SK-N-SH (cell line): ENCODE measurements at regions not wholly inside any gene's neighbourhood (a gene's known extent, or its start where the extent isn't known, plus 50 kb on each side); places are given as distances from the start of the nearest gene placed in this dataset.

ENCODE experiments used
- CTCF ChIA-PET: fragments of 300-600, 350-600 bp; formaldehyde crosslinking; extraction: SDS; loops from one replicate; lab custom pipeline; 2021; lab: Yijun Ruan, JAX
- POLR2A ChIA-PET: fragments of 350-600 bp; sonication (Branson Sonifier 250); formaldehyde crosslinking; extraction: SDS; loops from one replicate; lab custom pipeline; 2020; ENCODE audit warnings: antibody characterized with exemption, inconsistent platforms; lab: Yijun Ruan, JAX
- DNase-seq: peaks from one replicate; pipeline ENCODE4 v3.0.0; 2012
- H2AFZ ChIP-seq: fragments of 200-600 bp; sonication (generic); 2 replicates; pipeline ENCODE4 v1.8.1; 2016; ENCODE audit warnings: antibody characterized with exemption, mild to moderate bottlenecking, low read depth
- H3F3A ChIP-seq: fragments of 200-600 bp; sonication (generic); replicated peaks from 2 replicates; pipeline ENCODE3; 2016; ENCODE audit warnings: antibody characterized with exemption, mild to moderate bottlenecking; ENCODE audit not compliant: insufficient read depth
- H3K27ac ChIP-seq, 2 experiments: fragments of 200-500 bp in 1 of 2; fragments of 200-600 bp in 1 of 2; sonication (Bioruptor generic) in 1 of 2; sonication (generic), shearing (Covaris generic) in 1 of 2; 2 replicates each; pipeline versions ENCODE4 v1.5.1 to v1.6.1; 2014 to 2016; ENCODE audit warnings: low read depth in 2 of 2, inconsistent platforms in 1 of 2, low read length in 1 of 2, mild to moderate bottlenecking in 1 of 2, mixed read lengths in 1 of 2
- H3K27me3 ChIP-seq: fragments of 200-600 bp; sonication (generic), shearing (Covaris generic); 2 replicates; pipeline ENCODE4 v1.6.1; 2016; ENCODE audit warnings: mixed run types; ENCODE audit not compliant: insufficient read depth
- H3K36me3 ChIP-seq, 2 experiments: fragments of 200-500 bp in 1 of 2; fragments of 200-600 bp in 1 of 2; sonication (Bioruptor generic) in 1 of 2; sonication (generic) in 1 of 2; replicated peaks in 1 of 2; 2 replicates each; pipeline versions ENCODE3 to v1.5.1; 2014 to 2016; ENCODE audit warnings: low read length in 1 of 2, mild to moderate bottlenecking in 1 of 2; ENCODE audit not compliant: insufficient read depth in 2 of 2, control insufficient read depth in 1 of 2
- H3K4me1 ChIP-seq, 2 experiments: fragments of 200-500 bp in 1 of 2; fragments of 200-600 bp in 1 of 2; sonication (Bioruptor generic) in 1 of 2; sonication (generic), shearing (Covaris generic) in 1 of 2; 2 replicates each; pipeline versions ENCODE4 v1.5.1 to v1.6.1; 2014 to 2016; ENCODE audit warnings: low read depth in 1 of 2, low read length in 1 of 2, mixed run types in 1 of 2; ENCODE audit not compliant: insufficient read depth in 2 of 2, control insufficient read depth in 1 of 2
- H3K4me2 ChIP-seq: fragments of 200-600 bp; sonication (generic), shearing (Covaris generic); 2 replicates; pipeline ENCODE4 v1.6.1; 2017; ENCODE audit warnings: mixed run types
- H3K4me3 ChIP-seq, 2 experiments: fragments of 200-500 bp in 1 of 2; fragments of 200-600 bp in 1 of 2; sonication (Bioruptor generic) in 1 of 2; sonication (generic), shearing (Covaris generic) in 1 of 2; 2 replicates each; pipeline versions ENCODE4 v1.5.1 to v1.8.1; 2014 to 2016; ENCODE audit warnings: low read depth in 2 of 2, inconsistent platforms in 1 of 2, low read length in 1 of 2, mild to moderate bottlenecking in 1 of 2, mixed read lengths in 1 of 2, moderate library complexity in 1 of 2
- H3K79me2 ChIP-seq: fragments of 200-600 bp; sonication (generic); 2 replicates; pipeline ENCODE4 v1.8.1; 2017; ENCODE audit warnings: mild to moderate bottlenecking; ENCODE audit not compliant: insufficient read depth
- H3K9ac ChIP-seq: fragments of 200-600 bp; sonication (generic); 2 replicates; pipeline ENCODE4 v1.6.1; 2017; ENCODE audit warnings: mixed run types
- H3K9me2 ChIP-seq: fragments of 200-600 bp; sonication (generic); 2 replicates; pipeline ENCODE4 v1.6.1; 2017; ENCODE audit warnings: mixed run types
- H3K9me3 ChIP-seq: fragments of 200-600 bp; sonication (generic); 2 replicates; pipeline ENCODE4 v1.6.1; 2017; ENCODE audit warnings: mixed run types, mild to moderate bottlenecking, moderate library complexity
- H4K20me1 ChIP-seq: fragments of 200-600 bp; sonication (generic); 2 replicates; pipeline ENCODE4 v1.6.1; 2017; ENCODE audit warnings: mild to moderate bottlenecking, mixed run types; ENCODE audit not compliant: insufficient read depth
- CTCF ChIP-seq: fragments of 200-600 bp; sonication (generic); IDR thresholded peaks from 2 replicates; pipeline ENCODE4 v1.6.1; 2017; ENCODE audit warnings: antibody characterized with exemption, mild to moderate bottlenecking, moderate library complexity
- ELF1 ChIP-seq: IDR thresholded peaks from 2 replicates; pipeline ENCODE4 v1.4.0; 2012
- EZH2phosphoT487 ChIP-seq: fragments of 200-600 bp; sonication (generic); IDR thresholded peaks from 2 replicates; pipeline ENCODE4 v1.6.1; 2017; ENCODE audit warnings: low read depth, mixed run types, mild to moderate bottlenecking, antibody characterized with exemption, moderate library complexity, borderline replicate concordance
- MXI1 ChIP-seq: IDR thresholded peaks from 2 replicates; pipeline ENCODE4 v1.6.1; 2012; ENCODE audit warnings: mild to moderate bottlenecking, low read depth, low read length, improper control_type of control experiment
- NFIC ChIP-seq: IDR thresholded peaks from 2 replicates; pipeline ENCODE4 v1.4.0; 2012; ENCODE audit warnings: borderline replicate concordance
- PBX3 ChIP-seq: IDR thresholded peaks from 2 replicates; pipeline ENCODE4; 2012
- POLR2AphosphoS5 ChIP-seq: IDR thresholded peaks from 2 replicates; pipeline ENCODE4 v1.6.1; 2012; ENCODE audit warnings: low read depth, low read length
- RCOR1 ChIP-seq: fragments of 150-350 bp; IDR thresholded peaks from 2 replicates; pipeline ENCODE4 v1.6.1; 2017; ENCODE audit warnings: antibody characterized with exemption, low read length
- RXRA ChIP-seq: IDR thresholded peaks from 2 replicates; pipeline ENCODE4 v1.4.0; 2012; ENCODE audit warnings: low read depth, mild to moderate bottlenecking, borderline replicate concordance
- SIN3A ChIP-seq: IDR thresholded peaks from 2 replicates; pipeline ENCODE4 v1.6.1; 2012; ENCODE audit warnings: low read depth, mild to moderate bottlenecking, low read length, moderate library complexity, borderline replicate concordance
- USF2 ChIP-seq: fragments of 150-350 bp; IDR thresholded peaks from 2 replicates; pipeline ENCODE4 v1.6.1; 2017; ENCODE audit warnings: antibody characterized with exemption, low read length, low read depth, borderline replicate concordance
- YY1 ChIP-seq: IDR thresholded peaks from 2 replicates; pipeline ENCODE4 v1.4.0; 2012; ENCODE audit warnings: low read depth, mild to moderate bottlenecking
- ZBTB33 ChIP-seq: IDR thresholded peaks from 2 replicates; pipeline ENCODE4 v1.4.0; 2012; ENCODE audit warnings: low read depth, borderline replicate concordance
- WGBS: methylation state at CpG from one replicate; pipeline ENCODE4 v1.1.6; 2017; ENCODE audit warnings: low lambda C conversion rate; 5-methylcytosine and 5-hydroxymethylcytosine counted together

- POLR2A ChIA-PET = no interaction called here
- Histone ChIP-seq H3K4me2 (no peak overlapping the region), H3K9me2 (no peaks in the 10 kb centered on the region), H3K79me2 (peaks cover 17% of the 10 kb centered on the region), H3K27me3 (no peaks in the 10 kb centered on the region), H3K9ac (no peak overlapping the region), H4K20me1 (no peaks in the 10 kb centered on the region; the same call in 1 of the 2 replicates), H2AFZ (no peak overlapping the region), H3K9me3 (no peaks in the 10 kb centered on the region), H3K4me1 (peaks cover 0 to 2% of the 10 kb centered on the region in 2 experiments; a peak in 2 of 4 replicates), H3K36me3 (peaks cover 2 to 23% of the 10 kb centered on the region in 2 experiments), H3K27ac (no peak overlapping the region), H3F3A (peaks cover 24% of the 10 kb centered on the region), H3K4me3 (no peak overlapping the region)
- 94% methylated on average over 1 of the region's 1 CpG for WGBS
- TF ChIP-seq NFIC = no peak
- no peak for DNase-seq
- CTCF ChIA-PET = interaction anchor here (0.6 to 3.9 kb wide), 5 partner anchors 23 to 642 kb away, joined by 3 to 32 read pairs (median 7); no protein-coding TSS in a partner anchor
Observed at GRCh38 chr7:131045526-131045925, 282.1 kb upstream of the MKLN1 start.

GRCh38 chr7:131046246-131046645, 281.4 kb upstream of the MKLN1 start:
- H3K79me2 ChIP-seq = peaks cover 20% of the 10 kb centered on the region

More at GRCh38 chr7:131046246-131046645, 281.4 kb upstream of the MKLN1 start:
- peaks cover 18% of the 10 kb centered on the region for H3F3A ChIP-seq
- DNase-seq = no peak
- H3K4me2 ChIP-seq = no peak overlapping the region
- H2AFZ ChIP-seq = no peak overlapping the region
- 100% methylated on average over 1 of the region's 1 CpG for WGBS
- peaks cover 0 to 2% of the 10 kb centered on the region in 2 experiments; a peak in 2 of 4 replicates for H3K4me1 ChIP-seq
- H3K36me3 ChIP-seq = peaks cover 2 to 30% of the 10 kb centered on the region in 2 experiments
- ChIA-PET CTCF (interaction anchor here (1.5 to 3.9 kb wide), 4 partner anchors 23 to 171 kb away, joined by 5 to 32 read pairs (median 14); no protein-coding TSS in a partner anchor), POLR2A (no interaction called here)
- H3K9me2 ChIP-seq = no peaks in the 10 kb centered on the region
- no peak overlapping the region for H3K9ac ChIP-seq
- TF ChIP-seq MXI1 = no peak
- TF ChIP-seq CTCF = no peak
- TF ChIP-seq POLR2AphosphoS5 = no peak
- TF ChIP-seq RXRA = no peak
- no peak for TF ChIP-seq EZH2phosphoT487
- no peak for TF ChIP-seq USF2
- no peak for TF ChIP-seq SIN3A
- no peak for TF ChIP-seq PBX3
- TF ChIP-seq ZBTB33 = no peak
- no peak for TF ChIP-seq NFIC
- TF ChIP-seq ELF1 = no peak
- TF ChIP-seq YY1 = no peak
- TF ChIP-seq RCOR1 = no peak
- H3K27ac ChIP-seq = no peak overlapping the region
- no peak overlapping the region for H3K4me3 ChIP-seq
- H3K27me3 ChIP-seq = no peaks in the 10 kb centered on the region
- H4K20me1 ChIP-seq = no peaks in the 10 kb centered on the region; the same call in 1 of the 2 replicates
- no peaks in the 10 kb centered on the region for H3K9me3 ChIP-seq
